SIG-M5 (cell line): ENCODE measurements at regions not wholly inside any gene's neighbourhood (a gene's known extent, or its start where the extent isn't known, plus 50 kb on each side); places are given as distances from the start of the nearest gene placed in this dataset.
"Not testable (repeated sequence)": the region's sequence is repeated elsewhere in the genome, so short reads cannot be mapped to it uniquely, and the experiment has no call there.

Experiments
- DNase-seq: peaks from one replicate; lab custom pipeline; 2025; lab: John Stamatoyannopoulos, UW

- DNase-seq: no peak
These were observed 202.5 kb upstream of the CLINT1 start for GRCh38 chr5:158061451-158061850.

- DNase-seq: no peak
These were observed 201.3 kb upstream of the CLINT1 start for GRCh38 chr5:158060212-158060611.

GRCh38 chr5:158058208-158059120, 199.5 kb upstream of the CLINT1 start:
- no peak for DNase-seq

GRCh38 chr5:158056130-158056825, 197.3 kb upstream of the CLINT1 start:
- no peak for DNase-seq

GRCh38 chr5:158055111-158055501, 196.2 kb upstream of the CLINT1 start:
- no peak for DNase-seq

- no peak for DNase-seq
These were observed 195.5 kb upstream of the CLINT1 start for GRCh38 chr5:158054223-158055110.

- DNase-seq: no peak
These were observed 192.1 kb upstream of the CLINT1 start for GRCh38 chr5:158051036-158051435.

GRCh38 chr5:158050421-158050820, 191.5 kb upstream of the CLINT1 start:
- DNase-seq: no peak

- DNase-seq: no peak
These were observed 190.5 kb upstream of the CLINT1 start for GRCh38 chr5:158049459-158049858.

- DNase-seq: no peak
These were observed 186.8 kb upstream of the CLINT1 start for GRCh38 chr5:158045696-158046095.

GRCh38 chr5:158039911-158040347, 181.0 kb upstream of the CLINT1 start:
- no peak for DNase-seq

- no peak for DNase-seq
These were observed 180.5 kb upstream of the CLINT1 start for GRCh38 chr5:158039441-158039840.

- DNase-seq: not testable (repeated sequence)
These were observed 178.1 kb upstream of the CLINT1 start for GRCh38 chr5:158036983-158037595.

- not testable (repeated sequence) for DNase-seq
These were observed 175.6 kb upstream of the CLINT1 start for GRCh38 chr5:158034586-158034985.

GRCh38 chr5:158033724-158034123, 174.8 kb upstream of the CLINT1 start:
- DNase-seq: no peak

- DNase-seq: no peak
These were observed 174.1 kb upstream of the CLINT1 start for GRCh38 chr5:158033076-158033475.

- no peak for DNase-seq
These were observed 173.3 kb upstream of the CLINT1 start for GRCh38 chr5:158032246-158032645.

- no peak for DNase-seq
These were observed 169.1 kb upstream of the CLINT1 start for GRCh38 chr5:158027806-158028775.

- DNase-seq: no peak
These were observed 167.5 kb upstream of the CLINT1 start for GRCh38 chr5:158026304-158027031.

- no peak for DNase-seq
These were observed 164.3 kb upstream of the CLINT1 start for GRCh38 chr5:158023266-158023665.
